NCI-H460 (cell line): ENCODE measurements at regions not wholly inside any gene's neighbourhood (a gene's known extent, or its start where the extent isn't known, plus 50 kb on each side); places are given as distances from the start of the nearest gene placed in this dataset.
"Not testable (repeated sequence)": the region's sequence is repeated elsewhere in the genome, so short reads cannot be mapped to it uniquely, and the experiment has no call there.

Experiments used
- DNase-seq: peaks from one replicate; pipeline ENCODE4 v3.0.0-alpha.2; 2016; ENCODE audit warnings: low read depth; ENCODE audit errors: extremely low read depth

DNA sequence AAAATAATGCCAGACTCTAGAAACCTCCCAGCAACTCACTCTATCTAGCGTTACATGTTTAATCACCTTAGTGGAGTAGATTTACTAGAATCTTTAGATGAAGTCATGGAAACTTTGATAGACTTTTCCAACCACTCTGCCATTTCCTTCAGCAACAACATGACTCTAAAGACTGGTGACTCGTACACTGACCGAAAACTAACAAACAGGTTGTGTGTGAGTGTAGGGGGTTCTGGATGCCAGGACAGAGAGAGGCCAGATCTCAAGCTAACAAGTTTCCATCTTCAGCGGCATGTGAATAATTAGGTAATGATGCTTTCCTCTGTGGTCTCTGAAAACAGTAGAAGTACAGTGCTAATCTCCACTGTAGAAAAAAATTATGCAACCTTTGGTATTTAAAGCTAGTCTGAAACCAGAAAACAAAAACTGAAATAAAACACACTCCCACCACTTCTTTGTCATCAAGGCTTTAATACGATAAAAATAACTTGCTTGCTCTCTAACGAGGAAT, 286.4 kb downstream of the PRDM5 start:
- no peak for DNase-seq

DNA sequence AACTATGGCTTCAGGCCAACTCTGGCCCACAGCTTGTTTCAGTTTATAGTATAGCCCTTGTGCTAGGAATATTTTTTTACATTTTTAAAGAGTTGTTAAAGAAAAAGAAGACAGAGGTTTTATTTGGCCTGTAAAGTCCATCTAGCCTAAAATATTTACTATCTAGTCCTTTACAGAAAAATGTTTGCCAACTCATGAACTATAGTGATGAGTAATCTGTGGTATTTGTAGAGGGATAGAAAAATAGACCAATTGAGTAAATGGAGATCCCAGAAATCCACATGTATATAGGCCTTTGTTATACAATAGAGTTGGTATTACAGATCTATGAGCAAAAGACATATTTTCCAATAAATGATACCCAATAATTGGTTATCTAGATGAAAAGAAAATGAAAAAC, 288.7 kb downstream of the PRDM5 start:
- DNase-seq: no peak

- DNase-seq: no peak
Observed at GRCh38 chr4:120630427-120630826, 292.1 kb downstream of the PRDM5 start.

DNA sequence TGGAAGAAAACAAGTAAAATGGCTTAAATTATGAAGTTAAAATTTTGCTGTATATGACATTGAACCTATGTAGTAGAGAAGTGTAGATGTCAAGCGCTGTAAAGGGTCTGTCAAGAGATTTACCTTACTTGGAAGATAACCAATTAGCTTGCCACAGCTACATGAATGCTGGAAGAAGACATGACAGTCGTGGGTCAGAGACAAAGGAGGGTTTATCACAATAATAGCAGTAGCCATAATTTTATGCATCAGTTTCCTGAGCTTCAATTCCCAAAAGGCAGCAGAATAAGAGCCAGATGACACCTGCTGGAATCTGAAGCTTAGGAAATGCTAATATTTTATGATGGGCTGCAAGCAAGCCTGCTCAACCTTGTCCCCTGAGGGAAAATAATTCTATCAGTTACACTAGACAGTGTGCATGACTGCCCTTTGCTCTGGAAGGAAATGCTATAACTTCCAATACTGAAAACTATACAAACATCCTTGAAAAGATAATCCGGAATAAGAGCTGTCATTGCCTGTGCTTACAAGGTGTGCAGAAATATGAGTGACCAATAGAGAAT, 292.9 kb downstream of the PRDM5 start:
- DNase-seq: no peak

- DNase-seq: no peak
Observed at GRCh38 chr4:120622601-120623000, 299.9 kb downstream of the PRDM5 start.

GRCh38 chr4:120617171-120617570, 305.4 kb downstream of the PRDM5 start:
- DNase-seq: no peak

- no peak for DNase-seq
Observed at GRCh38 chr4:120616041-120616440, 306.5 kb downstream of the PRDM5 start.

- no peak for DNase-seq
Observed at GRCh38 chr4:120613778-120614177, 308.7 kb downstream of the PRDM5 start.

GRCh38 chr4:120611092-120611491, 311.4 kb downstream of the PRDM5 start:
- DNase-seq: no peak

DNA sequence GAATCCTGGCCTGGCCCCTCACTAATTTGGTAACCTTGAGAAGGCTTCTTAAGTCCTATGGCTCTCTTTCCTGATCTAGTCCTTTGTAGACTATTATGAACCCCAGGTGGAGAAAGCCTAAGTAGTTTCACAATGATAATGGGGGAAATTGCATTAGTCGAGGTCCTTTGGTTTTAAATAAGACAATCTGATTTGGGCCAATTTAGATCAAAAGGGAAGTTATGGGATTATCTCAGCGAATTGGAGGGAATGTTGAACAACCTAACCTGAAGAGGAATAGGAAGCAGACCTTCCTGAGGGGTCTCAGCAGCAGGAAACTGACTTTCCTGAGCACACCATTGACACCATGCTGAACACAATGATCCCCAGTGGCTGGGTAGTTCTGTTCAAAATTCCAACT, 331.5 kb downstream of the PRDM5 start:
- DNase-seq: no peak

- DNase-seq: no peak
Observed at GRCh38 chr4:120589787-120590186, 332.7 kb downstream of the PRDM5 start.

- no peak for DNase-seq
Observed at GRCh38 chr4:120568731-120569130, 353.8 kb downstream of the PRDM5 start.

DNA sequence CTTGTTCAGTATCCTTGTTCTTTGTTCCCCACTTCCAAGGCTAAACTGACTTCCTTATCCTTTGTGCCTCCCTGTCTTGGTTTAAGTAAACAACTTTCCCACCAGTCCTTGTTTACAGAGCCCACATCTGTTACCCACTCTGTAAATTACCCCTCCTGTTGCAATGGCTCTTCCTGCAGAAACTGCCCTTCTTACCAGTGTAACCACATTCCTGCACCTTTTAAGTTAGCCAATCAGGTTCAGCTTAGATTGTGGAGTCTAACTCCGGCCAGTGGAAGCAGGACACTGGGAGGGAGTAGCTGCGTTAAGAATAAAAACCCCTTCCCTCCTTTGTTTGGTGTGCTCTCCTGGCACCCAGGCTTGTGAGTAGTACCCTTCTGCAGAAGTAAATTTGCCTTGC, 360.9 kb downstream of the PRDM5 start:
- no peak for DNase-seq

DNA sequence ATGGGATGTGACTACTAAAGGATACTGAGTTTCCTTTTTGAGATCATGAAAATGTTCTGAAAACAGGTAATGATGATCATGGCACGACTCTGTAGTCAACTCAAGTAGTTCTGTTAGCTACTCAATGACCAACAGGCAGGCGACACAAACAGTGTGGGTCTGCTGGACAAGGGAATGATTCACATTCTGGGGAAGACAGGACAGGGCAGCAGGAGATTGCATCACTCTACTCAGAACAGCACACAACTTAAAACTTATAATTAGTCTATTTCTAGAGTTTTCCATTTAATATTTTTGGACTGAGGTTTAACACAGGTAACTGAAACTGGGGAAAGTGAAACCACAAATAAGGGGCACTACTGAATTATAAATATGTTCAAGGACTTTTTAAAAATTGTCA, 365.2 kb downstream of the PRDM5 start:
- DNase-seq: no peak

DNA sequence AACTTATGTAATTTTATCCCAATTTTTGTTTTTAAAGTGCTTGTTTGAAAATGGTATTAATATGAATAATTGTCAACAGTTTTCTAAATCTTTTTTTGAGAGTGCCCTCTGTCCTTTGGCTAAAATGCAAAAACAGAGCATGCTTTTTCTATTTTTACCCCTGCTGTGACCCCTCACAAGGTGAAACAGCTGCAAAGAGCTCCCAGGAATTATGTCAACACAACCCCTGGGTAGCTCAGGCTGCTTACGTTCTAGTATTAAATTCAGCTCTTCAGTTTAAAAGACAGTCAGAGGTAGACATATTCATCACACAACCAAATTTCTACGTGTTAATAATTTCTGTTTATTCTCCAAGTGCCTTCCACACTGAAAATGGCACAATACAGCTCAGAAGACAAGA, 367.5 kb downstream of the PRDM5 start:
- DNase-seq: no peak

GRCh38 chr4:120554086-120554485, 368.4 kb downstream of the PRDM5 start:
- DNase-seq: no peak

- DNase-seq: not testable (repeated sequence)
Observed at GRCh38 chr4:120550624-120551220, 371.8 kb downstream of the PRDM5 start.

GRCh38 chr4:120549011-120549570, 373.4 kb downstream of the PRDM5 start:
- DNase-seq: no peak

DNA sequence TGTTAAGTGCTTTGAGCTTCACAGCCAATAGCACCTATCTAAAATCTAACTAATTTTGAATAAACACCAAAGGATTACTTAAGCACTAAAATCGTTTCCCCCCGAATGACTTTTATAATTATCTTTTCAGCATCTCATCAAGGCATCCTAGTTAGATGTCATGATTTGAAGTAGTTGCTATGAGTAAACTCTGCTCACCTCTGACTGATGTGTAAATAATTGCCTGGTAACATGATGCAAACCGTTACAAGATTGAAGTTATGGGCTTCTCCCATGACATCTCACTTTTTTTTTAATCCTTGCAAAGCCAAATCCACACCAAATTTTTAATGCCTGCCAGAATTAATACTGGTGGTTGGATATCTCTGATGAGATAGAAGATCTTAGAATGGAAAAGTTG, 377.1 kb downstream of the PRDM5 start:
- no peak for DNase-seq

DNA sequence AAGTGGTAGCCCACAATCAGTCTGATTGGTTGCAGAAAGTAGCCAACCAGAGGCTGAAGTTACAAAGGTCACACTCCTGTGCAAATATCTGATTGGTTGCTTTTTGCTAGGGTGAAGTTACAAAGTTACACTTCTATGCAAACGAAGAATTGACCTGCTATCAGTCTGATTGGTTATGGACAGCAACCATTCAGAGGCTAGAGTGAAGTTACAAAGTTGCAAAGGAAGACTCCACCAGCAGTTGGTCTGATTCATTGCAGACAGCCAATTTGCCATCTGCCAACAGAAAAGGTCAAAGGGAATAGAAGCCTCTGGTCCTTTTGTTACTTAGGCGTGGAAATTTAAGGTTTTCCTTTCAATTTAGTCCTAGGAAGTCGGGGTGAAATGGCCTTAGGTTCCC, 377.7 kb downstream of the PRDM5 start:
- DNase-seq: no peak

GRCh38 chr4:120540625-120541024, 381.9 kb downstream of the PRDM5 start:
- no peak for DNase-seq

- DNase-seq: no peak
Observed at GRCh38 chr4:120536884-120537283, 385.6 kb downstream of the PRDM5 start.
